Transverse colon (tissue), 3 donors: ENCODE measurements at regions not wholly inside any gene's neighbourhood (a gene's known extent, or its start where the extent isn't known, plus 50 kb on each side); places are given as distances from the start of the nearest gene placed in this dataset.

Experiments used
- EP300 ChIP-seq: sonication (generic); formaldehyde crosslinking; IDR thresholded peaks from one replicate; pipeline ENCODE4 v1.6.1; 2017; ENCODE audit warnings: antibody characterized with exemption, low read depth
- POLR2A ChIP-seq: fragments of 450-650 bp; IDR thresholded peaks from one replicate; pipeline ENCODE4 v1.6.1; 2016; ENCODE audit warnings: antibody characterized with exemption, mild to moderate bottlenecking, moderate library complexity
- TF ChIP-seq, protein P1 (sequence below), 5 experiments: fragments of 200-600 bp in 3 of 5; fragments of 450-650 bp in 2 of 5; sonication (generic) in 3 of 5; IDR thresholded peaks; 1 replicate in 2 of 5; 2 replicates in 3 of 5; pipeline ENCODE4 v1.5.1; 2016 to 2017; ENCODE audit warnings: antibody characterized with exemption in 5 of 5, inconsistent platforms in 3 of 5, mild to moderate bottlenecking in 2 of 5, moderate library complexity in 1 of 5

DNA sequence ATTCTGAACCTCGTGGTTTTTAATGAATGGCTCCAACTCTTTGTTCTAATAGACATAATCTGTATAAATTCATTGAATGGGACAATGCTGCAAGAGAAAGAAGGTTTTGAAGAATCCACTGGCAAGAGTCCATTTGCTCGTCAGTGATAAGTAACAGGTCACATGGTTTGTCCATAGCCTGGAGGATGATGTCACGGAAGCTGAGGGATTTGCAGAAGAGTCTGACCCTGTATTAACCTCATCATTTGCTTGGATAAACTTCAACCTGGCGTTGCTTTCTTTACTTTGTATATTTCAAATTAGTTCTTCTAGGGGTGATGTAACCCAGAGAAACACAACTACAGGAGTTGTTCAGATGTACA lies 197.4 kb downstream of the GAS1 start:
- TF ChIP-seq, protein P1, sequence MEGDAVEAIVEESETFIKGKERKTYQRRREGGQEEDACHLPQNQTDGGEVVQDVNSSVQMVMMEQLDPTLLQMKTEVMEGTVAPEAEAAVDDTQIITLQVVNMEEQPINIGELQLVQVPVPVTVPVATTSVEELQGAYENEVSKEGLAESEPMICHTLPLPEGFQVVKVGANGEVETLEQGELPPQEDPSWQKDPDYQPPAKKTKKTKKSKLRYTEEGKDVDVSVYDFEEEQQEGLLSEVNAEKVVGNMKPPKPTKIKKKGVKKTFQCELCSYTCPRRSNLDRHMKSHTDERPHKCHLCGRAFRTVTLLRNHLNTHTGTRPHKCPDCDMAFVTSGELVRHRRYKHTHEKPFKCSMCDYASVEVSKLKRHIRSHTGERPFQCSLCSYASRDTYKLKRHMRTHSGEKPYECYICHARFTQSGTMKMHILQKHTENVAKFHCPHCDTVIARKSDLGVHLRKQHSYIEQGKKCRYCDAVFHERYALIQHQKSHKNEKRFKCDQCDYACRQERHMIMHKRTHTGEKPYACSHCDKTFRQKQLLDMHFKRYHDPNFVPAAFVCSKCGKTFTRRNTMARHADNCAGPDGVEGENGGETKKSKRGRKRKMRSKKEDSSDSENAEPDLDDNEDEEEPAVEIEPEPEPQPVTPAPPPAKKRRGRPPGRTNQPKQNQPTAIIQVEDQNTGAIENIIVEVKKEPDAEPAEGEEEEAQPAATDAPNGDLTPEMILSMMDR (IDR thresholded peaks at IDR 0.05), result no peak
- no peak for TF ChIP-seq POLR2A
- TF ChIP-seq EP300, result no peak
